Erythroblast (primary cell): ENCODE measurements at regions not wholly inside any gene's neighbourhood (a gene's known extent, or its start where the extent isn't known, plus 50 kb on each side); places are given as distances from the start of the nearest gene placed in this dataset.

ENCODE experiments used
- GATA1 ChIP-seq: IDR thresholded peaks from 2 replicates; pipeline ENCODE4 v1.6.1; 2011; ENCODE audit warnings: low read depth, mild to moderate bottlenecking, control low read depth, low read length, moderate library complexity
- POLR2A ChIP-seq: IDR thresholded peaks from 2 replicates; pipeline ENCODE4 v1.6.1; 2011; ENCODE audit warnings: mild to moderate bottlenecking, low read length

DNA sequence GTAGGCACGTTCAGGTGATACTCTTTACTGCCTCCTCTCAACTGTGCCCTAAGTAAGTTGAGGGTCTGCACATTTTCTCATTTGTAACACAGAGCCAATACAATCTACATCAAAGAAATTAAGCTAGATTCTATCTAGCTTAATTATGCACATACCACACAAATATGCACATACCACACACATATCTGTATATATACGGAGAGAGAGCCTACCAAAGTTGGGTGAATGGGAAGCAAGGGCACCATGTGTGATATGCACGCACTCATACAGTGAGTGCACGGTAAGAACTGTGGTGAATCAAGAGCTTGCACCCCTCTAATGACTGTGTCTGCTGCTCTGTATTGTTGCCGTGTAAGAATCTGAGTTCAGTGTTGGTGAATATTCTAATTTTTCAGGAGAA lies 314.9 kb downstream of the ZNF326 start:
- TF ChIP-seq POLR2A (no peak), GATA1 (no peak)
